Endothelial cell of umbilical vein (primary cell): ENCODE measurements at regions not wholly inside any gene's neighbourhood (a gene's known extent, or its start where the extent isn't known, plus 50 kb on each side); places are given as distances from the start of the nearest gene placed in this dataset.

Experiments
- BruUV-seq: library from RNA; stranded (reverse); fragments of 400-500 nt; replicated peaks from 2 replicates; lab custom pipeline; 2021; lab: Mats Ljungman, UMichigan
- CTCF ChIA-PET: fragments of 300-600, 350-600 bp; sonication (Branson Sonifier 250); formaldehyde crosslinking; loops from one replicate; lab custom pipeline; 2021; ENCODE audit warnings: antibody characterized with exemption, inconsistent platforms; lab: Charles Lee
- POLR2A ChIA-PET: fragments of 300-600, 350-600 bp; sonication (Branson Sonifier 250); formaldehyde crosslinking; loops from one replicate; lab custom pipeline; 2021; ENCODE audit warnings: antibody characterized with exemption, inconsistent platforms; lab: Charles Lee
- DNase-seq: peaks from one replicate; pipeline ENCODE4 v3.0.0-alpha.2; 2011; ENCODE audit warnings: low read depth, low spot score
- FAIRE-seq: peaks from 2 replicates; lab custom pipeline; 2011; peaks lifted over from hg19 to GRCh38; lab: Jason Lieb, UNC
- H2AFZ ChIP-seq: 2 replicates; pipeline ENCODE4 v1.6.0; 2012; ENCODE audit warnings: low read depth, low read length, control low read depth, inconsistent platforms
- H3K27ac ChIP-seq: 2 replicates; pipeline ENCODE4 v1.5.1; 2011; ENCODE audit warnings: low read depth, mild to moderate bottlenecking, control low read depth, low read length, moderate library complexity; ENCODE audit not compliant: insufficient read depth
- H3K27me3 ChIP-seq, 2 experiments: 2 replicates each; pipeline versions ENCODE4 v1.6.0 to v1.6.1; 2011; ENCODE audit warnings: low read length in 2 of 2, mixed read lengths in 1 of 2; ENCODE audit not compliant: control insufficient read depth in 2 of 2, insufficient read depth in 2 of 2
- H3K36me3 ChIP-seq, 2 experiments: 2 replicates in 1 of 2; 3 replicates in 1 of 2; pipeline ENCODE4 v1.5.1; 2011; ENCODE audit warnings: low read length in 2 of 2, mild to moderate bottlenecking in 1 of 2, moderate library complexity in 1 of 2; ENCODE audit not compliant: control insufficient read depth in 2 of 2, insufficient read depth in 2 of 2; ENCODE audit errors: extremely low read depth in 1 of 2
- H3K4me1 ChIP-seq: 3 replicates; pipeline ENCODE4 v1.5.1; 2011; ENCODE audit warnings: mild to moderate bottlenecking, low read length; ENCODE audit not compliant: control insufficient read depth, insufficient read depth; ENCODE audit errors: extremely low read depth
- H3K4me2 ChIP-seq: 2 replicates; pipeline ENCODE4 v1.6.1; 2011; ENCODE audit warnings: low read length, control low read depth, mixed read lengths; ENCODE audit not compliant: insufficient read depth
- H3K4me3 ChIP-seq, 3 experiments: fragments of 200-600 bp in 1 of 3; sonication (generic), shearing (Covaris generic) in 1 of 3; replicated peaks in 1 of 3; 2 replicates each; pipeline ENCODE4 v1.5.1; 2011 to 2016; ENCODE audit warnings: control low read depth in 3 of 3, low read length in 3 of 3, mild to moderate bottlenecking in 2 of 3, inconsistent platforms in 1 of 3, low read depth in 1 of 3, moderate library complexity in 1 of 3; ENCODE audit not compliant: insufficient read depth in 1 of 3
- H3K79me2 ChIP-seq: 2 replicates; pipeline ENCODE4 v1.6.0; 2012; ENCODE audit warnings: low read length, inconsistent platforms; ENCODE audit not compliant: control insufficient read depth, insufficient read depth
- H3K9ac ChIP-seq: replicated peaks from 2 replicates; pipeline ENCODE3; 2011; ENCODE audit warnings: low read length, control low read depth; ENCODE audit not compliant: insufficient read depth; ENCODE audit errors: extremely low read depth
- H3K9me1 ChIP-seq: replicated peaks from 3 replicates; pipeline ENCODE4 v1.6.0; 2011; ENCODE audit warnings: mild to moderate bottlenecking, low read length; ENCODE audit not compliant: control insufficient read depth, insufficient read depth; ENCODE audit errors: extremely low read depth
- H3K9me3 ChIP-seq: replicated peaks from 2 replicates; pipeline ENCODE4 v1.5.1; 2012; ENCODE audit warnings: low read length, inconsistent platforms; ENCODE audit not compliant: control insufficient read depth, insufficient read depth
- H4K20me1 ChIP-seq: replicated peaks from 2 replicates; pipeline ENCODE3; 2011; ENCODE audit warnings: mild to moderate bottlenecking, low read length; ENCODE audit not compliant: control insufficient read depth, insufficient read depth; ENCODE audit errors: extremely low read depth
- EZH2 ChIP-seq: IDR thresholded peaks from 2 replicates; pipeline ENCODE4 v1.6.1; 2012; ENCODE audit warnings: borderline replicate concordance, low read depth, mild to moderate bottlenecking, moderate library complexity, low read length, inconsistent platforms; ENCODE audit not compliant: severe bottlenecking
- FOS ChIP-seq: IDR thresholded peaks from 2 replicates; pipeline ENCODE4 v1.6.1; 2011; ENCODE audit warnings: mild to moderate bottlenecking, low read length, moderate library complexity, borderline replicate concordance; ENCODE audit not compliant: insufficient read depth
- GATA2 ChIP-seq: IDR thresholded peaks from 2 replicates; pipeline ENCODE4 v1.7.0; 2011; ENCODE audit warnings: low read depth, mild to moderate bottlenecking, moderate library complexity, mixed read lengths, low read length; ENCODE audit not compliant: insufficient read length, insufficient read depth
- JUN ChIP-seq: IDR thresholded peaks from 2 replicates; pipeline ENCODE4 v1.6.1; 2011; ENCODE audit warnings: borderline replicate concordance, low read depth; ENCODE audit not compliant: insufficient read length, insufficient read depth
- MYC ChIP-seq: IDR thresholded peaks from one replicate; pipeline ENCODE4 v1.6.1; 2011; ENCODE audit warnings: mild to moderate bottlenecking, low read depth, low read length
- POLR2A ChIP-seq: IDR thresholded peaks from 2 replicates; pipeline ENCODE4 v1.6.1; 2012; ENCODE audit warnings: low read depth, mild to moderate bottlenecking, control low read depth, low read length
- POLR2AphosphoS5 ChIP-seq: IDR thresholded peaks from 2 replicates; pipeline ENCODE4 v1.6.1; 2012; ENCODE audit warnings: low read depth, mild to moderate bottlenecking, control low read depth, low read length, moderate library complexity; ENCODE audit not compliant: insufficient read depth
- dilution Hi-C: fragments of 300-500 bp; cut with MboI; formaldehyde crosslinking; loops from one replicate; pipeline ENCODE4 v1.15.0; 2019; ENCODE audit warnings: low sequenced_read_pairs; ENCODE audit not compliant: extremely low pct_ligation_motif_present
- intact Hi-C: fragments of 100-400 bp; cut with micrococcal nuclease; formaldehyde crosslinking; loops from one replicate; pipeline ENCODE4 v1.10.0; 2022
- TF ChIP-seq, protein P1 (sequence below), 2 donors: IDR thresholded peaks; 1 replicate in 1 of 2; 2 replicates in 1 of 2; pipeline ENCODE4 v1.5.1; 2011; ENCODE audit warnings: low read length in 2 of 2, mild to moderate bottlenecking in 2 of 2, moderate library complexity in 2 of 2, control low read depth in 1 of 2, inconsistent platforms in 1 of 2, low read depth in 1 of 2; ENCODE audit not compliant: insufficient read depth in 1 of 2; ENCODE audit errors: extremely low read depth in 1 of 2
- TF ChIP-seq, protein P2 (sequence below): IDR thresholded peaks from 2 replicates; pipeline ENCODE4 v1.6.1; 2011; ENCODE audit not compliant: insufficient read depth, insufficient read length

DNA sequence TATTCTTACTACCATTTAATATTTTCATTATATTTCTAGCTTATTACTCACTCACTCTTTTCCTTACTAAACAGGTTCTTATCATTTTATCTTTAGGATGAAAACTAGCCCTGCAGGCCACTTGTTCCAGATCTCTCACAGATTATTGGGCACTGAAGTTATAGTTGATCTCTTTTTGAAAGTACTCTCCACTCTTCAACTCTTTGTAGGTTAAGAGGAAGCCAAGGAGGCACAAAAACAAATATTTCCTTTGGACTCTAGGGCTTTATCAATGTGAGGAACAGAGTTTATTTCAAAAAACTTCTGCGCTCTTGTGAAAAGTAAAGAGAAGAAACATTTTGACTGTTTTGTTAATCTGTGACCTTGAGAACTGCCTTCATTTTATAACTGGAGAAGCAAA is 96.0 kb upstream of the NPHP3 start:
- no peak overlapping the region for H3K4me2 ChIP-seq
- DNase-seq: no peak
- no peaks in the 10 kb centered on the region for H3K9me1 ChIP-seq
- no peak overlapping the region for H2AFZ ChIP-seq
- dilution Hi-C loops (no loop called here), intact Hi-C loops (no loop called here)
- CTCF ChIA-PET: no interaction called here
- H3K79me2 ChIP-seq: no peaks in the 10 kb centered on the region
- H3K4me1 ChIP-seq: no peaks in the 10 kb centered on the region
- H4K20me1 ChIP-seq: no peaks in the 10 kb centered on the region
- H3K9ac ChIP-seq: no peak overlapping the region
- no peaks in the 10 kb centered on the region for H3K9me3 ChIP-seq
- POLR2A ChIA-PET: no interaction called here
- H3K36me3 ChIP-seq: no peaks in the 10 kb centered on the region
- no peak overlapping the region for H3K27ac ChIP-seq
- no peaks in the 10 kb centered on the region for H3K27me3 ChIP-seq
- H3K4me3 ChIP-seq: no peak overlapping the region
- no peak for FAIRE-seq
- BruUV-seq: no TSS peak
- TF ChIP-seq, protein P1, sequence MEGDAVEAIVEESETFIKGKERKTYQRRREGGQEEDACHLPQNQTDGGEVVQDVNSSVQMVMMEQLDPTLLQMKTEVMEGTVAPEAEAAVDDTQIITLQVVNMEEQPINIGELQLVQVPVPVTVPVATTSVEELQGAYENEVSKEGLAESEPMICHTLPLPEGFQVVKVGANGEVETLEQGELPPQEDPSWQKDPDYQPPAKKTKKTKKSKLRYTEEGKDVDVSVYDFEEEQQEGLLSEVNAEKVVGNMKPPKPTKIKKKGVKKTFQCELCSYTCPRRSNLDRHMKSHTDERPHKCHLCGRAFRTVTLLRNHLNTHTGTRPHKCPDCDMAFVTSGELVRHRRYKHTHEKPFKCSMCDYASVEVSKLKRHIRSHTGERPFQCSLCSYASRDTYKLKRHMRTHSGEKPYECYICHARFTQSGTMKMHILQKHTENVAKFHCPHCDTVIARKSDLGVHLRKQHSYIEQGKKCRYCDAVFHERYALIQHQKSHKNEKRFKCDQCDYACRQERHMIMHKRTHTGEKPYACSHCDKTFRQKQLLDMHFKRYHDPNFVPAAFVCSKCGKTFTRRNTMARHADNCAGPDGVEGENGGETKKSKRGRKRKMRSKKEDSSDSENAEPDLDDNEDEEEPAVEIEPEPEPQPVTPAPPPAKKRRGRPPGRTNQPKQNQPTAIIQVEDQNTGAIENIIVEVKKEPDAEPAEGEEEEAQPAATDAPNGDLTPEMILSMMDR (IDR thresholded peaks at IDR 0.05; ENCODE audit: extremely low read depth in 1 of 2, insufficient read depth in 1 of 2, low read depth in 1 of 2, low read length in 2 of 2): no peak
- TF ChIP-seq JUN (no peak), POLR2A (no peak), GATA2 (no peak), FOS (no peak), EZH2 (no peak), POLR2AphosphoS5 (no peak), MYC (no peak)
- TF ChIP-seq, protein P2, sequence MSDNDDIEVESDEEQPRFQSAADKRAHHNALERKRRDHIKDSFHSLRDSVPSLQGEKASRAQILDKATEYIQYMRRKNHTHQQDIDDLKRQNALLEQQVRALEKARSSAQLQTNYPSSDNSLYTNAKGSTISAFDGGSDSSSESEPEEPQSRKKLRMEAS: no peak
